GM19025 (cell line): ENCODE measurements at regions not wholly inside any gene's neighbourhood (a gene's known extent, or its start where the extent isn't known, plus 50 kb on each side); places are given as distances from the start of the nearest gene placed in this dataset.

Experiments used
- ATAC-seq: cut with Tn5 transposase; IDR thresholded peaks from one replicate; pipeline ENCODE4 v1.9.1; 2021; ENCODE audit warnings: mild to moderate bottlenecking, low read depth, moderate library complexity; ENCODE audit not compliant: unreplicated experiment

- ATAC-seq = no peak
Measured at GRCh38 chr1:72885017-72885416, 602.7 kb upstream of the NEGR1 start.

- ATAC-seq = no peak
Measured at GRCh38 chr1:72869873-72870272, 587.5 kb upstream of the NEGR1 start.

GRCh38 chr1:72869441-72869840 is 587.1 kb upstream of the NEGR1 start:
- ATAC-seq = no peak

- no peak for ATAC-seq
Measured at GRCh38 chr1:72851597-72851996, 569.3 kb upstream of the NEGR1 start.

- ATAC-seq = no peak
Measured at GRCh38 chr1:72848997-72849396, 566.7 kb upstream of the NEGR1 start.

GRCh38 chr1:72847651-72848050 is 565.3 kb upstream of the NEGR1 start:
- no peak for ATAC-seq

GRCh38 chr1:72846476-72847278 is 564.3 kb upstream of the NEGR1 start:
- ATAC-seq = no peak

GRCh38 chr1:72845981-72846380 is 563.6 kb upstream of the NEGR1 start:
- ATAC-seq = no peak

GRCh38 chr1:72845381-72845780 is 563.0 kb upstream of the NEGR1 start:
- no peak for ATAC-seq

- no peak for ATAC-seq
Measured at GRCh38 chr1:72837781-72838180, 555.4 kb upstream of the NEGR1 start.

GRCh38 chr1:72830606-72831390 is 548.5 kb upstream of the NEGR1 start:
- no peak for ATAC-seq

- ATAC-seq = no peak
Measured at GRCh38 chr1:72827278-72827677, 544.9 kb upstream of the NEGR1 start.

GRCh38 chr1:72804541-72804940 is 522.2 kb upstream of the NEGR1 start:
- ATAC-seq = no peak

GRCh38 chr1:72781038-72781437 is 498.7 kb upstream of the NEGR1 start:
- ATAC-seq = no peak

GRCh38 chr1:72780212-72780611 is 497.9 kb upstream of the NEGR1 start:
- no peak for ATAC-seq

GRCh38 chr1:72777918-72778317 is 495.6 kb upstream of the NEGR1 start:
- no peak for ATAC-seq

- ATAC-seq = no peak
Measured at GRCh38 chr1:72763481-72763880, 481.1 kb upstream of the NEGR1 start.

GRCh38 chr1:72759486-72759885 is 477.1 kb upstream of the NEGR1 start:
- no peak for ATAC-seq

- ATAC-seq = no peak
Measured at GRCh38 chr1:72757843-72758242, 475.5 kb upstream of the NEGR1 start.

GRCh38 chr1:72745413-72745812 is 463.1 kb upstream of the NEGR1 start:
- no peak for ATAC-seq

- ATAC-seq = no peak
Measured at GRCh38 chr1:72734415-72734814, 452.1 kb upstream of the NEGR1 start.
